ENCODE measurements at regions not wholly inside any gene's neighbourhood (a gene's known extent, or its start where the extent isn't known, plus 50 kb on each side); places are given as distances from the start of the nearest gene placed in this dataset.

DNA sequence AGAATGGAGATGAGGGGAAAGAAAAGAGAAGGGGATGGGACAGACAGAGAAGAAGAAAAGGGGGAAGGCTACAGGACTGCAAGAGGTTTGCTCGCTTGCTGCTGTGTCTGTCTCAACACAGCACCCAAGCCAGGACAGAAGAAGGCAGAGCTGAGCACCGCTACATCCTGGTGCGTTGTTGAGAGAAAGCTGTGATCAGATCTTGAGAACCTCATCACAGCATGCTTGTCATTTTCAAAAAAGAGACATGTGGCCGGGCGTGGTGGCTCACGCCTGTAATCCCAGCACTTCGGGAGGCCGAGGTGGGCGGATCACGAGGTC is 110.9 kb downstream of the NXNL2 start:
- Mint-ChIP-seq H3K4me3 (no peak overlapping the region), H3K36me3 (ENCODE audit: insufficient read depth in 1 of 3, low read depth in 3 of 3) (peaks cover 0 to 8% (median 0%) of the 10 kb centered on the region in 3 experiments; a peak in 2 of 7 replicates), H3K27ac (no peak overlapping the region), H3K9me3 (peaks cover 12 to 13% of the 10 kb centered on the region in 2 experiments), H3K4me1 (peaks cover 2% of the 10 kb centered on the region in 2 experiments), H3K27me3 (ENCODE audit: low read depth) (peaks cover 2% of the 10 kb centered on the region)
- H4K20me1 ChIP-seq (ENCODE audit: control insufficient read depth, insufficient read depth, insufficient read length), result no peaks in the 10 kb centered on the region
- no peak overlapping the region for H2BK15ac ChIP-seq (ENCODE audit: low read depth, low read length)
- no peaks in the 10 kb centered on the region for H3K79me2 ChIP-seq (ENCODE audit: insufficient read depth, low read length)
- no peak overlapping the region for H2BK120ac ChIP-seq (ENCODE audit: low read depth, low read length, poor library complexity, severe bottlenecking)
- H3K4me2 ChIP-seq (ENCODE audit: insufficient read depth, insufficient read length, low read length), result no peak overlapping the region
- H3K23me2 ChIP-seq (ENCODE audit: insufficient read length, low read depth, low read length, poor library complexity, severe bottlenecking), result no peaks in the 10 kb centered on the region
- TF ChIP-seq, protein P1, sequence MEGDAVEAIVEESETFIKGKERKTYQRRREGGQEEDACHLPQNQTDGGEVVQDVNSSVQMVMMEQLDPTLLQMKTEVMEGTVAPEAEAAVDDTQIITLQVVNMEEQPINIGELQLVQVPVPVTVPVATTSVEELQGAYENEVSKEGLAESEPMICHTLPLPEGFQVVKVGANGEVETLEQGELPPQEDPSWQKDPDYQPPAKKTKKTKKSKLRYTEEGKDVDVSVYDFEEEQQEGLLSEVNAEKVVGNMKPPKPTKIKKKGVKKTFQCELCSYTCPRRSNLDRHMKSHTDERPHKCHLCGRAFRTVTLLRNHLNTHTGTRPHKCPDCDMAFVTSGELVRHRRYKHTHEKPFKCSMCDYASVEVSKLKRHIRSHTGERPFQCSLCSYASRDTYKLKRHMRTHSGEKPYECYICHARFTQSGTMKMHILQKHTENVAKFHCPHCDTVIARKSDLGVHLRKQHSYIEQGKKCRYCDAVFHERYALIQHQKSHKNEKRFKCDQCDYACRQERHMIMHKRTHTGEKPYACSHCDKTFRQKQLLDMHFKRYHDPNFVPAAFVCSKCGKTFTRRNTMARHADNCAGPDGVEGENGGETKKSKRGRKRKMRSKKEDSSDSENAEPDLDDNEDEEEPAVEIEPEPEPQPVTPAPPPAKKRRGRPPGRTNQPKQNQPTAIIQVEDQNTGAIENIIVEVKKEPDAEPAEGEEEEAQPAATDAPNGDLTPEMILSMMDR (conservative IDR thresholded peaks at IDR 0.05), result no peak
- H3K27ac ChIP-seq (ENCODE audit: insufficient read length, low read depth, low read length), result no peak overlapping the region
- H3K9me3 ChIP-seq (ENCODE audit: control insufficient read depth, low read depth, low read length), result no peaks in the 10 kb centered on the region
- H4K5ac ChIP-seq (ENCODE audit: insufficient read length, low read depth, low read length), result no peak overlapping the region
- no peaks in the 10 kb centered on the region for H3K4me1 ChIP-seq (ENCODE audit: insufficient read depth, low read length)
- H3K23ac ChIP-seq (ENCODE audit: insufficient read length, low read depth, low read length), result no peak overlapping the region
- H3K9ac ChIP-seq (ENCODE audit: extremely low read depth, insufficient read length, low read length), result no peak overlapping the region
- no peak overlapping the region for H4K8ac ChIP-seq (replicated peaks; ENCODE audit: insufficient read length, low read depth, low read length)
- no peak overlapping the region for H2BK5ac ChIP-seq (ENCODE audit: insufficient read length, low read length)
- H3K27me3 ChIP-seq (ENCODE audit: insufficient read depth, low read length), result no peaks in the 10 kb centered on the region
- no peak overlapping the region for H3K4ac ChIP-seq (ENCODE audit: low read depth, low read length)
- no peak overlapping the region for H3T11ph ChIP-seq (ENCODE audit: low read length)
- no peak overlapping the region for H3K14ac ChIP-seq (ENCODE audit: insufficient read depth, low read length)
- H4K91ac ChIP-seq (ENCODE audit: insufficient read length, low read depth, low read length), result no peak overlapping the region
- H2BK20ac ChIP-seq (ENCODE audit: low read depth, low read length, poor library complexity, severe bottlenecking), result no peak overlapping the region
- no peaks in the 10 kb centered on the region for H3K79me1 ChIP-seq (ENCODE audit: insufficient read depth, low read depth, low read length, poor library complexity, severe bottlenecking)
- WGBS (ENCODE audit: extremely low coverage, insufficient read length, low lambda C conversion rate), result no CpG with 5 or more reads among the region's 10 CpGs
- no peak overlapping the region for H2AFZ ChIP-seq (ENCODE audit: low read length)
- no peak overlapping the region for H2AK5ac ChIP-seq (ENCODE audit: insufficient read length, low read length)
- H3K56ac ChIP-seq (ENCODE audit: insufficient read length, low read depth, low read length), result no peak overlapping the region
- no peak for DNase-seq
- H2BK12ac ChIP-seq (ENCODE audit: insufficient read length, low read depth, low read length), result no peak overlapping the region
- no peak overlapping the region for H3K18ac ChIP-seq (ENCODE audit: insufficient read length, low read depth, low read length)

All from H9 (cell line).